AG09309 (cell line): ENCODE measurements at regions not wholly inside any gene's neighbourhood (a gene's known extent, or its start where the extent isn't known, plus 50 kb on each side); places are given as distances from the start of the nearest gene placed in this dataset.
"Not testable (repeated sequence)": the region's sequence is repeated elsewhere in the genome, so short reads cannot be mapped to it uniquely, and the experiment has no call there.

Source experiments
- DNase-seq: peaks from one replicate; pipeline ENCODE4 v3.0.0-alpha.2; 2010; ENCODE audit warnings: low read depth
- H3K4me3 ChIP-seq: 2 replicates; pipeline ENCODE4 v1.5.1; 2011; ENCODE audit warnings: mild to moderate bottlenecking, low read depth, low read length, moderate library complexity; ENCODE audit not compliant: control insufficient read depth
- TF ChIP-seq, protein P1 (sequence below): IDR thresholded peaks from 2 replicates; pipeline ENCODE4 v1.5.1; 2011; ENCODE audit warnings: mild to moderate bottlenecking, low read depth, low read length, inconsistent platforms; ENCODE audit not compliant: insufficient read depth, control insufficient read depth; ENCODE audit errors: missing control alignments

DNA sequence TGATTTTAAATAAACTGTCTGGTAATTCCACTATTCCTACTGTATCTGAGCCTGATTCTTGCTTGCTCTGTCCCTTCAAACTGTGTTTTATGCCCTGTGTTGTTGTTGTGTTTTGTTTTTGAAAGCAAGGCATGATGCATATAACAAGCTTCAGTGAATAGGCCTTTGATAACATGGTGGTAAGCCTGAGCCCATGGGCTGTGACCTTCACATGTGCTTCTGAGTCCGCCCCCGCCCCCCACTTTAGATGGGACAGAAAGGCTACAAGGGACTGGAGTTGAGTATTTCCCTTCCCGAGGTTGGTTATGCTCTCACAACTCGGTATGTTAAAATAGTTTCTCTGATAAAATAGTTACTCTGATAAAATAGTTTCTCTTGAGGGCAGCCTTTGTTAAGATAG lies 119.0 kb upstream of the WNT7A start:
- TF ChIP-seq, protein P1, sequence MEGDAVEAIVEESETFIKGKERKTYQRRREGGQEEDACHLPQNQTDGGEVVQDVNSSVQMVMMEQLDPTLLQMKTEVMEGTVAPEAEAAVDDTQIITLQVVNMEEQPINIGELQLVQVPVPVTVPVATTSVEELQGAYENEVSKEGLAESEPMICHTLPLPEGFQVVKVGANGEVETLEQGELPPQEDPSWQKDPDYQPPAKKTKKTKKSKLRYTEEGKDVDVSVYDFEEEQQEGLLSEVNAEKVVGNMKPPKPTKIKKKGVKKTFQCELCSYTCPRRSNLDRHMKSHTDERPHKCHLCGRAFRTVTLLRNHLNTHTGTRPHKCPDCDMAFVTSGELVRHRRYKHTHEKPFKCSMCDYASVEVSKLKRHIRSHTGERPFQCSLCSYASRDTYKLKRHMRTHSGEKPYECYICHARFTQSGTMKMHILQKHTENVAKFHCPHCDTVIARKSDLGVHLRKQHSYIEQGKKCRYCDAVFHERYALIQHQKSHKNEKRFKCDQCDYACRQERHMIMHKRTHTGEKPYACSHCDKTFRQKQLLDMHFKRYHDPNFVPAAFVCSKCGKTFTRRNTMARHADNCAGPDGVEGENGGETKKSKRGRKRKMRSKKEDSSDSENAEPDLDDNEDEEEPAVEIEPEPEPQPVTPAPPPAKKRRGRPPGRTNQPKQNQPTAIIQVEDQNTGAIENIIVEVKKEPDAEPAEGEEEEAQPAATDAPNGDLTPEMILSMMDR, result no peak
- no peak overlapping the region for H3K4me3 ChIP-seq
- no peak for DNase-seq

DNA sequence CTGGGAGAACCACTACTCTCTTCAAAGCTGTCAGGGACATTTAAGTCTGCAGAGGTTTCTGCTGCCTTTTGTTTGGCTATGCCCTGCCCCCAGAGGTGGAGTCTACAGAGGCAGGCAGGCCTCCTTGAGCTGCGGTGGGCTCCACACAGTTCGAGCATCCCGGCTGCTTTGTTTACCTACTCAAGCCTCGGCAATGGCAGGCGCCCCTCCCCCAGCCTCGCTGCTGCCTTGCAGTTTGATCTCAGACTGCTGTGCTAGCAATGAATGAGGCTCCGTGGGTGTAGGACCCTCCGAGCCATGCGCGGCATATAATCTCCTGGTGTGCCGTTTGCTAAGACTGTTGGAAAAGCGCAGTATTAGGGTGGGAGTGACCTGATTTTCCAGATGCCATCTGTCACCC lies 115.3 kb upstream of the WNT7A start:
- not testable (repeated sequence) for H3K4me3 ChIP-seq, DNase-seq

DNA sequence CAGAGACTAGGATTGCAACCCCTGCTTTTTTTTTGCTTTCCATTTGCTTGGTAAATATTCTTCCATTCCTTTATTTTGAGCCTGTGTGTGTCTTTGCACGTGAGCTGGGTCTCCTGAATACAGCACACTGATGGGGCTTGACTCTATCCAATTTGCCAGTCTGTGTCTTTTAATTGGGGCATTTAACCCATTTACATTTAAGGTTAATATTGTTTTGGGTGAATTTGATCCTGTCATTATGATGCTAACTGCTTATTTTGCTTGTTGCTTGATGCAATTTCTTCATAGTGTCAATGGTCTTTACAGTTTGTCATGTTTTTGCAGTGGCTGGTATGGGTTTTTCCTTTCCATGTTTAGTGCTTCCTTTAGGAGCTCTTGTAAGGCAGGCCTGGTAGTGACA lies 109.1 kb upstream of the WNT7A start:
- DNase-seq, H3K4me3 ChIP-seq: not testable (repeated sequence)

DNA sequence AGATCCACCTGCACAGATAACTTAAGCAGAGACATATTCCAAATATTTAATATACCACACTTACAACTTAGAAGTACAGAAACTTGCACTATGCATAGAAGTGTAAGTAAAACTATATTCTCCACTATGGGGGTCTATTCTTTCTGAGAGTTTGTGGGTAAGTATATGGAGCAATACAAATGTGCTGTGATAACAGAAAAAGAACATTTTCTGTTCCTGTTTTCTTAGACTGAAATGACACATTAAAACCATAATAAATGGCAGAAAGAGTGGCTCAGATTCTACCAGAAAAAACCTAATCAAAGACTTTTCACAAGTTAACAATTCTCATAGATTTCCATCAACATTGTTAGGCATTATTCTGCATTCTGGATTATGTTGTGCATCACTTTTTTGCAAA lies 96.6 kb upstream of the WNT7A start:
- H3K4me3 ChIP-seq, result no peak overlapping the region
- no peak for DNase-seq
- TF ChIP-seq, protein P1, result no peak

DNA sequence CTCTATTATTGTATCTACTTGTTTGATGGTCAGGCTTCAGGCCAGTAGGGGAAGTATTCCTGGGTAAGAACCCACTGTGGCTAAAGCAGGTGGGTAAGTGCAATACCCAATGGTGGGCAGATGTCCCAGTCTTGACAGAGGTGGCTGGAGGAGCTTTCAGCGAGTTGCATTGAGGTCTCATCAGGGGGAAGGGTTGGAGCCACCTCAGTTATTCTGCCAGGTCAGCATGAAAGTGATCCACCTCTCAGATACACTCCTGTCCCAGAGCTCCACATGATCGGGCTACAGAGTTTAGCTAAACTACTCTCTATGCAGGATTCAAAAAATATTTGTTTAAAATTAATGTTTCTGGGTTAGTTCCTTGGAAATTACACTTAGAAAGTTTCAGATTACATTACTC lies 95.8 kb upstream of the WNT7A start:
- H3K4me3 ChIP-seq, result no peak overlapping the region
- no peak for DNase-seq
- TF ChIP-seq, protein P1, result no peak

DNA sequence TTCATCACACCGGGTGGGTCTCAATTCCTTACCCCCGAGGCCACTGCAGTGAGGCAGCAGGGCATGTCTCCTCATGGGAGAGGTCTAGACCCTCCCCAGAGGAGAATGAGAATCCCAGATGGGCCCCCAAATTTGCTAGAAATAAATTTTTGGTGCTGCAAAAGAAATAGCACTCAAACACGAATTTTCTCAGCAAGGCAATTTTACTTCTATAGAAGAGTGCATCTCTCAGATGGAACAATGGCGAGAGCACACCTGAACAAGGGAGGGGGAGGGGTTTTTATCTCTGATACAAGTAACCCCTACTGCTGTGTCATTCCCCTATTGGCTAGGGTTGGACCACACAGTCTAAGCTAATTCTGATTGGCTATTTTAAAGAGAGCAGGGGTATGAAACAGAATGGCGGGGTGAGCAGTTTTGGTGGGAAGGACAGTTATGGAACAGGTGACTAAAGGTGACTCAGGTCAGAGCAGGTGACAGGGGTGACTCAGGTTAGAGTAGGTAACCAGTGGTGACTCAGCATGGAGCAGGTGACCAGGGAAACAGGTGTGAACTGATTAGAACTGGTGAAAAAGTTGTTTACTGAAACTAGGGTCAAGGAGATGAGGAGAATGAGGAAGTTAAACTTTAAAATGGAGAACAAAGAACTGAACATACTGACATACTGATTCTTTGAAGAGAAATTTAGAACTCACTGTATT lies 93.0 kb upstream of the WNT7A start:
- no peak overlapping the region for H3K4me3 ChIP-seq
- no peak for DNase-seq
- TF ChIP-seq, protein P1, result no peak

DNA sequence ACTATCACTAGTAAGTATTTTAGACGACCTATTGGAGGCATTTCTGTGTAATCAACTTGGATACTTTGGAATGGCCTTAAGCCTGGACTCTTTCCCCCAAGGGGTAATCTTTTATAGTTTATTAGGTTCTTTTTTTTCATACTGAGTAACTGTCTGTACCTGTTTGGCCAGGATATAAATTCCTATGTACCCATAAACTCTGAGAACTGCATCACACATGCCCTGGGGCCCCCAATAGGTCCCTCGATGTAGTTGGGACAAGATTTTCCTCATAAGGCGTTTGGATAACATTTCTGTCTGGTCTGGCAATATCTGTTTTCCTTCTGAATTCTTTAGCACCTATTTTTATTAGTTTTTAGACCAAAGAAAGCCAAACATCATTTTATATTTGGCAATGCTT lies 86.4 kb upstream of the WNT7A start:
- H3K4me3 ChIP-seq, result no peak overlapping the region
- no peak for DNase-seq
- TF ChIP-seq, protein P1, result no peak
